Trophoblast cell (in vitro differentiated cells and primary cell): ENCODE measurements at regions not wholly inside any gene's neighbourhood (a gene's known extent, or its start where the extent isn't known, plus 50 kb on each side); places are given as distances from the start of the nearest gene placed in this dataset.

Source experiments
- DNase-seq, 2 donors: peaks; one replicate each; pipeline ENCODE4 v3.0.0-alpha.2; 2016
- H2AFZ ChIP-seq: 2 replicates; pipeline ENCODE4 v1.6.1; 2013; ENCODE audit warnings: low read length, moderate library complexity, mild to moderate bottlenecking; ENCODE audit not compliant: insufficient read depth, poor library complexity
- H2AK5ac ChIP-seq: 2 replicates; pipeline ENCODE4 v1.6.1; 2013; ENCODE audit warnings: mild to moderate bottlenecking, low read length
- H2BK120ac ChIP-seq: 2 replicates; pipeline ENCODE4 v1.6.1; 2013; ENCODE audit warnings: low read length, mild to moderate bottlenecking, moderate library complexity; ENCODE audit not compliant: insufficient read depth, poor library complexity
- H2BK12ac ChIP-seq: 2 replicates; pipeline ENCODE4 v1.6.1; 2013; ENCODE audit warnings: mild to moderate bottlenecking, low read length, moderate library complexity
- H2BK5ac ChIP-seq: 2 replicates; pipeline ENCODE4 v1.6.1; 2013; ENCODE audit warnings: low read length, low read depth, moderate library complexity, mild to moderate bottlenecking; ENCODE audit not compliant: poor library complexity
- H3K14ac ChIP-seq: 2 replicates; pipeline ENCODE4 v1.6.1; 2013; ENCODE audit warnings: mild to moderate bottlenecking, low read length
- H3K18ac ChIP-seq: 2 replicates; pipeline ENCODE4 v1.6.1; 2013; ENCODE audit warnings: mild to moderate bottlenecking, low read length
- H3K23ac ChIP-seq: 2 replicates; pipeline ENCODE4 v1.6.1; 2013; ENCODE audit warnings: low read length
- H3K27ac ChIP-seq: 2 replicates; pipeline ENCODE4 v1.5.1; 2013; ENCODE audit warnings: low read depth, mild to moderate bottlenecking, inconsistent platforms, low read length, moderate library complexity
- H3K27me3 ChIP-seq: 2 replicates; pipeline ENCODE4 v1.6.1; 2013; ENCODE audit warnings: inconsistent platforms, mild to moderate bottlenecking, low read length, moderate library complexity; ENCODE audit not compliant: insufficient read depth
- H3K36me3 ChIP-seq, 2 experiments: 1 replicate in 1 of 2; 2 replicates in 1 of 2; pipeline ENCODE4 v1.6.1; 2013; ENCODE audit warnings: low read length in 2 of 2, mild to moderate bottlenecking in 2 of 2, moderate library complexity in 1 of 2; ENCODE audit not compliant: insufficient read depth in 2 of 2, control insufficient read depth in 1 of 2
- H3K4ac ChIP-seq: 2 replicates; pipeline ENCODE4 v1.6.1; 2013; ENCODE audit warnings: low read depth, mild to moderate bottlenecking, low read length, moderate library complexity
- H3K4me1 ChIP-seq, 2 experiments: 1 replicate in 1 of 2; 2 replicates in 1 of 2; pipeline ENCODE4 v1.6.1; 2013; ENCODE audit warnings: low read length in 2 of 2, mild to moderate bottlenecking in 2 of 2, moderate library complexity in 1 of 2; ENCODE audit not compliant: insufficient read depth in 2 of 2, control insufficient read depth in 1 of 2
- H3K4me2 ChIP-seq: 2 replicates; pipeline ENCODE4 v1.6.1; 2013; ENCODE audit warnings: inconsistent platforms, mild to moderate bottlenecking, low read length, moderate library complexity
- H3K4me3 ChIP-seq: 2 replicates; pipeline ENCODE4 v1.5.1; 2013; ENCODE audit warnings: mild to moderate bottlenecking, low read depth, low read length, inconsistent platforms
- H3K79me1 ChIP-seq: one replicate; pipeline ENCODE4 v1.6.1; 2013; ENCODE audit warnings: low read length
- H3K79me2 ChIP-seq: 2 replicates; pipeline ENCODE4 v1.6.1; 2013; ENCODE audit warnings: low read length, mild to moderate bottlenecking; ENCODE audit not compliant: control insufficient read depth, insufficient read depth, poor library complexity
- H3K9ac ChIP-seq: 2 replicates; pipeline ENCODE4 v1.6.1; 2013; ENCODE audit warnings: mild to moderate bottlenecking, low read length
- H3K9me3 ChIP-seq: 2 replicates; pipeline ENCODE4 v1.6.1; 2013; ENCODE audit warnings: low read depth, mild to moderate bottlenecking, control low read depth, inconsistent platforms, low read length; ENCODE audit not compliant: insufficient read depth
- H4K12ac ChIP-seq: 2 replicates; pipeline ENCODE4 v1.6.1; 2013; ENCODE audit warnings: low read depth, mild to moderate bottlenecking, low read length, moderate library complexity
- H4K8ac ChIP-seq: 2 replicates; pipeline ENCODE4 v1.6.1; 2013; ENCODE audit warnings: low read depth, mild to moderate bottlenecking, low read length, moderate library complexity
- H4K91ac ChIP-seq: one replicate; pipeline ENCODE4 v1.6.1; 2013; ENCODE audit warnings: low read depth, mild to moderate bottlenecking, low read length, moderate library complexity
- whole genome bisulfite sequencing: extraction: QIAGEN DNeasy Blood & Tissue Kit; methylation state at CpG from one replicate; pipeline ENCODE4 v1.1.7; 2013; ENCODE audit warnings: missing lambda C conversion rate; ENCODE audit not compliant: insufficient read length, insufficient coverage; ENCODE audit errors: extremely low coverage; 5-methylcytosine and 5-hydroxymethylcytosine counted together

DNA sequence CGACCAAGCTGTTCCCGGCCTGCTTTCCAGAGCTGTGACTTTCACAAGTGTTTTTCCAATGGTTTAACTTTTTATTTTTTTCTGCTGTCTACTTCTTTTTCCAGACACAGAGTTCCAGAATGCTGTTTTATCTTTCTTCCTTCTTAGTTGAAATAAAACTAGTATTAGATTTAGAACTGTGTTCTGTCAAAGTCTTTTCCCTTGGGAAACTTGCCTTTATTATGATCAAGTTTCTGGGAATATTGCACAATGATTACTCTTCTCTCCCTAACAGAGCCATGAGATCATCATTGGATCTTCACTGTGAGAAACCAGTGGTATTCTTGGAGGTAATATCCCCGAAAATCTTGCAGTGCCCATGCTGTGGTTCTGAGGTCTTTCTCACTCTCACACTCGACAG, 104.9 kb upstream of the KCND2 start:
- Histone ChIP-seq H2BK5ac (no peak overlapping the region), H3K4ac (no peak overlapping the region), H3K4me1 (no peaks in the 10 kb centered on the region), H3K4me3 (no peak overlapping the region), H2AFZ (no peak overlapping the region), H2BK12ac (no peak overlapping the region), H2AK5ac (no peak overlapping the region), H4K12ac (no peak overlapping the region), H4K91ac (no peak overlapping the region), H3K23ac (no peak overlapping the region), H3K36me3 (no peaks in the 10 kb centered on the region), H3K4me2 (no peak overlapping the region), H3K14ac (no peak overlapping the region), H3K79me1 (no peaks in the 10 kb centered on the region), H4K8ac (no peak overlapping the region), H2BK120ac (no peak overlapping the region), H3K27me3 (no peaks in the 10 kb centered on the region), H3K9me3 (no peaks in the 10 kb centered on the region), H3K79me2 (no peaks in the 10 kb centered on the region), H3K27ac (no peak overlapping the region), H3K18ac (no peak overlapping the region), H3K9ac (no peak overlapping the region)
- DNase-seq: peak in 1 of 2 donors; percentile 13
- no CpG with 5 or more reads among the region's 4 CpGs for WGBS

DNA sequence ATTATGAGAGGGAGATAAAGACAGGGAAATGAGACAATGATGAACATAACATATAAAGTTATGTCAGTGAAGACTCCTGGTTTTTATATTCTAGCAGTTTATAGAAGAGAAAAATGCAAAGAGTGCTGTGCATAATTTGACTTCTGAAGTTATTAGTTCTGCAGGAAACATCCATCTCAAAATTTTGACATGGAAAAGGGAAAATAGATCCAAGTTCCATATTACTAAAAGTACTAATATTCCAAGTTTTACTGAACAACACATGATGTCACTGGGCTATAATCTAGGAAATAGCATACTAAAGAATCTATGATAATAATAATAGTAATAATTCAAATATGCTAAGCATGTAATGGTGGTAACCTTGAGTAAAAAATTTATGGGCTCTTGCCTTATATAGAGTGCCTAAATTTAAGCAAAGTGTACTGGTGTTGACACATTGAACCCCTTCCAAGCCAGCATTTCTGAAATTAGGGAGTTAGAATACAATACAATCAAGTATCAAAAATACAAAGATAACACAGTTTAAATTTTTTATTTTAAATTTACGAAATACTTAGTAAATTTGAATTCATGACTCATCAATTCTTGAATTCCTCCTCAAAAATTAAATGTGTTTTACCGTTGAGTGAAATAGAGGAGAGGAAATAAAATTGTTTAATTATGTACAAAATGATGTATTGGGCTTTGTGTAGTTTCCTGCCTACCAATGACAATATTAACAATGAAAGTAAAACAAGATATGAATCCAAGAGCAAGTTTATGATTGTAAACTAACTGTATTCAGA, 102.8 kb upstream of the KCND2 start:
- Histone ChIP-seq H3K27me3 (no peaks in the 10 kb centered on the region), H3K9me3 (no peaks in the 10 kb centered on the region), H3K4ac (no peak overlapping the region), H3K79me1 (no peaks in the 10 kb centered on the region), H2AFZ (no peak overlapping the region), H3K14ac (no peak overlapping the region), H3K79me2 (no peaks in the 10 kb centered on the region), H2BK120ac (no peak overlapping the region), H3K4me1 (no peaks in the 10 kb centered on the region), H3K4me2 (no peak overlapping the region), H4K91ac (no peak overlapping the region), H3K27ac (no peak overlapping the region), H3K36me3 (no peaks in the 10 kb centered on the region), H3K4me3 (no peak overlapping the region), H4K8ac (no peak overlapping the region), H3K18ac (no peak overlapping the region), H3K23ac (no peak overlapping the region), H4K12ac (no peak overlapping the region), H2AK5ac (no peak overlapping the region), H2BK5ac (no peak overlapping the region), H2BK12ac (no peak overlapping the region), H3K9ac (no peak overlapping the region)
- peak in 1 of 2 donors; percentile 27 for DNase-seq
- WGBS: no CpG with 5 or more reads among the region's 2 CpGs

DNA sequence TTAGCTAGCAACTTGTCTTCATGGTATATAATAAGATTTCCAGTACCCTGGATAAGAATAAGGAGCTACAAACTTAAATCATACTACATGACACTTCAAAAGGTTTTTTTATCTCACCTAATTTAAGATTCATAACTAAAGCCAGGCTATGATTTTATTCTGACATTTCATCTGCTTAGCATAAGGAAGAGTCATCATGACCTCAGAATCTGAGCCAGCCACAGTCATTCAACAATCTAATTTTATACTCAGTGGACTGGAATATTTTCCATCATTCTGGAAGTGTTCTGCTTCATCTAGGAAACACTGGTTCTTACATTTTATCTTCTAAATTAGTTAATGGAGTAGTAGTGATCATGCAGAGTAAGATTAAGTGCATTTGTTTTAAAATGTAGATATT, 102.1 kb upstream of the KCND2 start:
- Histone ChIP-seq H3K4me2 (no peak overlapping the region), H3K79me2 (no peaks in the 10 kb centered on the region), H3K9me3 (no peaks in the 10 kb centered on the region), H3K4ac (no peak overlapping the region), H3K9ac (no peak overlapping the region), H2BK12ac (no peak overlapping the region), H3K4me1 (no peaks in the 10 kb centered on the region), H4K8ac (no peak overlapping the region), H3K23ac (no peak overlapping the region), H2AFZ (no peak overlapping the region), H2BK5ac (no peak overlapping the region), H2AK5ac (no peak overlapping the region), H2BK120ac (no peak overlapping the region), H3K36me3 (no peaks in the 10 kb centered on the region), H4K12ac (no peak overlapping the region), H3K4me3 (no peak overlapping the region), H4K91ac (no peak overlapping the region), H3K27me3 (no peaks in the 10 kb centered on the region), H3K14ac (no peak overlapping the region), H3K27ac (no peak overlapping the region), H3K79me1 (no peaks in the 10 kb centered on the region), H3K18ac (no peak overlapping the region)
- DNase-seq: no peak

DNA sequence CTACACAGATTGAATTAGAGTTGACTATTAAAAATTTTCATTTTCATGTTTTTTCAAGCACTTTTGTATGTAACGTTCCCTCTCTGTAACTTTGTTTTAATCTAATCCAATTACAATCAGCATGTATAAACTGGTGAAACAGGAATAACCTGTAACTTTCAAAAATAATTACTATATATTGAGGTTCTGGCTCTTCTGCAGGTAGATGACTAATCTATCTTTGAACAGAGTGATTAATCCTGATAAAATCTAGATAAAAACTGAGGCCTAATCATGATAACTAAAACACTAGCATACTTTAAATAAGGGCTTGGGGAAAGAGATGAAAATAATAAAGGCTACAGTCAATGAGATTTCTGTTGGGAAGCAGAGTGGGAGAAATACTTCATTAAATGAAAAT, 101.6 kb upstream of the KCND2 start:
- Histone ChIP-seq H3K79me1 (no peaks in the 10 kb centered on the region), H2AFZ (no peak overlapping the region), H3K14ac (no peak overlapping the region), H3K27ac (no peak overlapping the region), H2BK5ac (no peak overlapping the region), H4K8ac (no peak overlapping the region), H3K4me1 (no peaks in the 10 kb centered on the region), H3K27me3 (no peaks in the 10 kb centered on the region), H3K23ac (no peak overlapping the region), H3K4ac (no peak overlapping the region), H3K18ac (no peak overlapping the region), H3K36me3 (no peaks in the 10 kb centered on the region), H3K79me2 (no peaks in the 10 kb centered on the region), H2BK120ac (no peak overlapping the region), H2BK12ac (no peak overlapping the region), H2AK5ac (no peak overlapping the region), H3K9ac (no peak overlapping the region), H4K91ac (no peak overlapping the region), H3K4me3 (no peak overlapping the region), H3K9me3 (no peaks in the 10 kb centered on the region), H4K12ac (no peak overlapping the region), H3K4me2 (no peak overlapping the region)
- peak in 1 of 2 donors; percentile 89 for DNase-seq
- no CpG with 5 or more reads among the region's 1 CpG for WGBS
